ENCODE measurements at regions not wholly inside any gene's neighbourhood (a gene's known extent, or its start where the extent isn't known, plus 50 kb on each side); places are given as distances from the start of the nearest gene placed in this dataset.

GRCh38 chr13:31044364-31045285 is 112.2 kb downstream of the TEX26 start:
- POLR2A ChIA-PET = no interaction called here
- DNase-seq (ENCODE audit: extremely low spot score) = peak; percentile 80
- CTCF ChIA-PET = interaction anchor here (0.6 to 2.7 kb wide), 20 partner anchors 13 to 912 kb away, joined by 3 to 10 read pairs (median 4); partner anchors contain the start of gene B3GLCT
- no peak for TF ChIP-seq FOXK2 (IDR thresholded peaks at IDR 0.05)
- TF ChIP-seq TARDBP (IDR thresholded peaks at IDR 0.05) = no peak
- TF ChIP-seq FOXA1 (IDR thresholded peaks at IDR 0.05) = no peak
- TF ChIP-seq CTBP1 (IDR thresholded peaks at IDR 0.05; ENCODE audit: borderline replicate concordance) = no peak; the same call in 1 of the 2 replicates
- TF ChIP-seq ELF4 (IDR thresholded peaks at IDR 0.05) = no peak
- TF ChIP-seq HDGF (IDR thresholded peaks at IDR 0.05; ENCODE audit: borderline replicate concordance) = no peak
- TF ChIP-seq NFRKB (IDR thresholded peaks at IDR 0.05) = no peak
- no peak for TF ChIP-seq SUZ12 (IDR thresholded peaks at IDR 0.05)
- no peak for TF ChIP-seq ZNF384 (IDR thresholded peaks at IDR 0.05)
- no peak for TF ChIP-seq BHLHE40 (IDR thresholded peaks at IDR 0.05; ENCODE audit: borderline replicate concordance)
- no peak for TF ChIP-seq ARNT (IDR thresholded peaks at IDR 0.05)
- TF ChIP-seq PKNOX1 (IDR thresholded peaks at IDR 0.05) = no peak

GRCh38 chr13:31043957-31044356 is 111.5 kb downstream of the TEX26 start:
- peak; percentile 48 for DNase-seq (ENCODE audit: extremely low spot score)
- no peak for TF ChIP-seq NFRKB (IDR thresholded peaks at IDR 0.05)
- TF ChIP-seq SUZ12 (IDR thresholded peaks at IDR 0.05) = no peak
- TF ChIP-seq FOXA1 (IDR thresholded peaks at IDR 0.05) = no peak
- TF ChIP-seq ELF4 (IDR thresholded peaks at IDR 0.05) = no peak
- TF ChIP-seq L3MBTL2 (conservative IDR thresholded peaks at IDR 0.05) = no peak
- no peak for TF ChIP-seq ARNT (IDR thresholded peaks at IDR 0.05)
- no peak for TF ChIP-seq PKNOX1 (IDR thresholded peaks at IDR 0.05)
- TF ChIP-seq ZNF384 (IDR thresholded peaks at IDR 0.05) = no peak
- TF ChIP-seq SP1 (IDR thresholded peaks at IDR 0.05) = no peak
- TF ChIP-seq FOXM1 (IDR thresholded peaks at IDR 0.05; ENCODE audit: borderline replicate concordance) = no peak
- CTCF ChIA-PET = interaction anchor here (1.0 to 2.7 kb wide), 6 partner anchors 33 to 911 kb away, joined by 3 to 10 read pairs (median 4); no protein-coding TSS in a partner anchor
- POLR2A ChIA-PET = no interaction called here

- no peak for TF ChIP-seq PKNOX1 (IDR thresholded peaks at IDR 0.05)
- POLR2A ChIA-PET = no interaction called here
- CTCF ChIA-PET = no interaction called here
- DNase-seq (ENCODE audit: extremely low spot score) = no peak
Observed at GRCh38 chr13:31042481-31043165, 110.2 kb downstream of the TEX26 start.

GRCh38 chr13:31042049-31042448 is 109.6 kb downstream of the TEX26 start:
- no peak for DNase-seq (ENCODE audit: extremely low spot score)
- TF ChIP-seq ARNT (IDR thresholded peaks at IDR 0.05) (no peak), L3MBTL2 (conservative IDR thresholded peaks at IDR 0.05) (no peak), SP1 (IDR thresholded peaks at IDR 0.05) (no peak), TARDBP (IDR thresholded peaks at IDR 0.05) (no peak), FOXK2 (IDR thresholded peaks at IDR 0.05) (no peak)
- CTCF ChIA-PET = interaction anchor here (0.7 kb wide), 1 partner anchor 63 kb away, joined by 3 read pairs; no protein-coding TSS in a partner anchor

GRCh38 chr13:31038834-31039552 is 106.5 kb downstream of the TEX26 start:
- ChIA-PET CTCF (no interaction called here), POLR2A (no interaction called here)
- TF ChIP-seq NFRKB (IDR thresholded peaks at IDR 0.05) = no peak
- TF ChIP-seq FOXM1 (IDR thresholded peaks at IDR 0.05; ENCODE audit: borderline replicate concordance) = no peak
- TF ChIP-seq LEF1 (IDR thresholded peaks at IDR 0.05; ENCODE audit: borderline replicate concordance) = no peak
- TF ChIP-seq ELF4 (IDR thresholded peaks at IDR 0.05) = no peak
- no peak for TF ChIP-seq PKNOX1 (IDR thresholded peaks at IDR 0.05)
- TF ChIP-seq HDGF (IDR thresholded peaks at IDR 0.05; ENCODE audit: borderline replicate concordance) = no peak
- TF ChIP-seq ARNT (IDR thresholded peaks at IDR 0.05) = no peak
- TF ChIP-seq BHLHE40 (IDR thresholded peaks at IDR 0.05; ENCODE audit: borderline replicate concordance) = no peak
- no peak for TF ChIP-seq L3MBTL2 (conservative IDR thresholded peaks at IDR 0.05)
- no peak for TF ChIP-seq CTBP1 (IDR thresholded peaks at IDR 0.05; ENCODE audit: borderline replicate concordance)
- no peak for TF ChIP-seq SUZ12 (IDR thresholded peaks at IDR 0.05)
- TF ChIP-seq ZNF384 (IDR thresholded peaks at IDR 0.05) = no peak
- no peak for TF ChIP-seq TARDBP (IDR thresholded peaks at IDR 0.05)

More at GRCh38 chr13:31042049-31042448, 109.6 kb downstream of the TEX26 start:
- POLR2A ChIA-PET = no interaction called here

More at GRCh38 chr13:31038834-31039552, 106.5 kb downstream of the TEX26 start:
- no peak for DNase-seq (ENCODE audit: extremely low spot score)
